GM19043 (cell line): ENCODE measurements at regions not wholly inside any gene's neighbourhood (a gene's known extent, or its start where the extent isn't known, plus 50 kb on each side); places are given as distances from the start of the nearest gene placed in this dataset.

Experiments used
- ATAC-seq: cut with Tn5 transposase; IDR thresholded peaks from one replicate; pipeline ENCODE4 v1.9.1; 2021; ENCODE audit warnings: low read depth; ENCODE audit not compliant: unreplicated experiment

DNA sequence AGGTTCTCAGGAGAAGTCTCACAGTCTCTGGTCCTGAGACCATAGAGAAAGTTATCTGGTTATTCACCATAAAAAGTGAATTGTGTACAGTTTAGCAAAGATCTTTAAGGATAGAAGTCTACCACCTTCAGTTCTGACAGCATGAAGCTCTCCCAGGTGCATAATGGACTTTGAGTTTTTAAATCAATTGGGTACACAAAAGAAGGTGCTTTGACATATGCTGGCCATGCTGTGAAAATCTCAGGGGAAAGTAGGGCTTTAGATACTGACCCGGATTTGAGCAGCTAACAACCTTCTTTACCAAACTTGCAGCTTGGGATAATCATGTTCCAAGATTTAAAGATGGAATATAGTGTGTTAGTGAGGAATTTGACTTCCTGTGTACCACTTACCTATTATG is 264.2 kb downstream of the ZSWIM6 start:
- ATAC-seq = no peak

DNA sequence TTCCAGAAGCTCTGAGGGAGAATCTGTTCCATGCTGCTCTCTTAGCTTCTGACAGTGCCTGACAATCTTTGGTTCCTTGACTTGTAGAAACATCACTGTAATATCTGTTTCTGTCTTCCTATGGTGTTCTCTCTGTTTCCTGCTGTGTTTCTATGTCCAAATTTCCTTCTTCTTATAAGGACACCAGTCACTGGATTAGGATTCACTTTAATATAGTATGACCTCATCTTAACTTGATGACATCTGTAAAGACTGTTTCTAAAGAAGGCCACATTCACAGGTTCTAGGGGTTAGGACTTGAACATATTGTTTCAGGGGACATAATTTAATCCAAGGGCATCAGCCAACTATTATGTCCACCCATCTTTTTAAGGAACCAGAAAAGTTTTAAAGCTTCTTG is 265.6 kb downstream of the ZSWIM6 start:
- ATAC-seq = no peak

DNA sequence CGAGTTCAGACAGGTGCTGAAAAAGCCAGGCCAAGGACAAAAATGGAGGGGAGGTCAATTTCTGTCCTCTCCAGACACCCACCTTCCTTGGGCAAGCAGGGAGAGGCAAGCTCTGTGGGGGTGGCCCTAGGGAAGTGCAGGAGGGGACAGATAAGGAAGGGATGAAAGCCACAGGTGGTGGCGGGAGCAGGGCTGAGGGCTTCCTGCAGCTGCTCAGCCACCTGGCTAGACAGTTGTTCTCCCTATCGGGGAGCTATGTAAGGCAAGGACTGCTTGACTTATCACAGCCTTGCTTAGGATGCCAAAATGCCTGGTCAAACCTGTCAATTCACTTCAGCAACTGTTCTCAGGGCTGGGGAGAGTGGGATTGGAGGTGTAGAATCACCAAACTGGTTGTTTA is 266.1 kb downstream of the ZSWIM6 start:
- no peak for ATAC-seq

DNA sequence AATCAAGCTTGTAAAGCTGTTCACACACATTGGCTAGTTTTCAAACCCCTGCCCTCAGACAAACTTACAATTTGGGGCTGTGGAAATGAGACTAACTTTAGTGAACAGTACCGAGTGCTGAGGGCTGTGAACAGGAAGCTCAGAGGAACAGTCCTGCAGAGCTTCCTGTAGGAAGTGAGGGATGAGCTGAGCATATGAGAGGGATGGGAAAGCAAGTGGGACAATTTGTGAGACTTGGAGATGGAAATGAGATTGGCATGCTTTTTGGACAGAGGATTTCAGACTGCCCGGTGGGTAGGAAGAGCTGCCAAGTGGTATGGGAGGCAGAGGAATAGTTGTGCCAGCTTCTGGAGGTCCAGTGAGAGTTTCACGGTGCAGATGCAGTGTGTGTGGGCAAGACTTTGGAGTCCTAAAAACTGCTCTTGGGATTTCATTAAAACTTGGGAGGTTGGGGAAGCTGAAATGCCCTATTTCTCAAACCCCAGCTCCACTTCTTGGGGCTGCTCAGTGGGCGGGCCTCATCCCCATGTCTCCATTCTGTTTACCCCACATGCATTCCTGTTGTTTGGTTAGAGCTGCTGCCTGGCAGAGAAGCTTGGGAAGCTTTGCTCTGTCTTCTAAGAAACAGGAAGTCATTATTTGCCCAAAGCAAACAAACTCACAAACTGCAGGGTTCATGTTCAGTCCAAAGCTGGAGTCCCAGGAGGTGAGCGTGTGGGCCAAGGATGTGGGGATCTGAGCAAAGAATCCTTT is 267.5 kb downstream of the ZSWIM6 start:
- no peak for ATAC-seq

DNA sequence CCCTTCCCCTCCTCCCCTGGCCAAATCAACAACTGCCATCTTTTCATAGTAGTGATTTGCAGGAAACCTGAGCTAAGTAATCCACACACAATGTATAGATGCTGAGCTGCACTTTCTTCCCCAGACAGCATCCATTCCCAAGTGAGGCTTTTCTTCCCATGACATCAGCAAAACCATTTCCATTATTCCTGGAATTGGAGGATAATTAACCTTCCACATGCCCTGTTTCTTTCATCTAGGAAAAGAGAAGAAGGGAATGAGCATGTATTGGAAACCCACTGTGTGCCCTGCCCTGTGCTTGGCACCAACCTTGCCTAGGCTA is 268.0 kb downstream of the ZSWIM6 start:
- ATAC-seq = no peak

DNA sequence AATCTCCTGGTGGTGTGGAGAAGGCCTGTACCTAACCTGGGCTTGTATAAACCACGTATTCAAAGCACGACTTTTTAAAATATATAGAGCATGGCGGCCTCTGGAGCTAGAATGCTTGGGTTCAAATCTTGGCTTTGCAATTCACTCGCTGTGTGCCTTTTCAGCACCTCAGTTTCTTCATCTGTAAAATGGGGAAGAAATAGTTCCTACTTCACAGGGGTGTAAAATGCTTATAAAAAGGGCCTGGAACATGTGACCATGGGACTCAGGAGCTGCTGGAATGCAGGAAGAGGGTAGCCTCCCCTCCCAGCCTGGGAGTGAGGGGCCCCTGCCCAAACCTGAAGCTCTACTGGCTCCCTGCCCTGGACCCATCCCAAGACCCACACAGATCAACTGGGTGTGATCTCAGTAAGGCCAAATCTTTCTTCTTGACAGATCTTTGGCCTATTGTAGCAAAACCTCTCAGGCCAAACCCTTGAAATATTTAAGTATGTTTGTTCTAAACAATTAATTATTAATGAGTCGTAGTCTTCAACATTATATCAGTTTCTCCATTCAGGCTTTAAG is 269.0 kb downstream of the ZSWIM6 start:
- ATAC-seq = no peak

DNA sequence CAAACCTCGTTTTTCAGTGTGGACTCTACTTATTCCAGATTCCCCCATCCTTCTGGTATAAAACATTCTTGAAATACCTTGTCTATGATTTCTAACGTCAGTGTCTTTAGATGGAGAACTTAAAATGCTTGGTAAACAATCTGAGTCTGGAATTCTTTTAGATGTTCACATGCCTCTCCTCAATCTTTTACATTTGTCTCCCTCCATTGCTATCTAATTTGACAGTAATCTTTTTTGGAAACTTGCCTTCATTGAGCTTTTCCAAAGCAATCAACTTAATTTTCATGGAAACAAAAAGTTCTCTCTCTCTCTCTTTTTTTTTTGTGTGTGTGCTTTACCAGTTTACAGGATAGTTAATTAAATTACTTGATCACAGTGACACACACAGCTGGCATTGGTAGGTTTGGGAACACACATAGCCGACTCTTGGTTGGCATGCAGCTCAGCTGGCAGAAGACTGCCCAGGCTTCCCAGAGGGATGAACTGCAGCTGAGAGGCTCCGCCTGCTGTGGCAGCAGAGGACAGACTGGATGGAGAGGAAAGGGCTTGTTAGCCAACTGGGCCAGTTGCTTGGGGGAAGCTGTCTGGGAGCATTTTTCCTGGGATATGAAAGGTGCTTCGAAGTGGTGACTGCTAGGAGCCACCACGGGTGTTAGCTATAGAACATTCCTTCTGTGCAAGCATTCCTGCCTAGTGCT is 271.3 kb downstream of the ZSWIM6 start:
- ATAC-seq = no peak

DNA sequence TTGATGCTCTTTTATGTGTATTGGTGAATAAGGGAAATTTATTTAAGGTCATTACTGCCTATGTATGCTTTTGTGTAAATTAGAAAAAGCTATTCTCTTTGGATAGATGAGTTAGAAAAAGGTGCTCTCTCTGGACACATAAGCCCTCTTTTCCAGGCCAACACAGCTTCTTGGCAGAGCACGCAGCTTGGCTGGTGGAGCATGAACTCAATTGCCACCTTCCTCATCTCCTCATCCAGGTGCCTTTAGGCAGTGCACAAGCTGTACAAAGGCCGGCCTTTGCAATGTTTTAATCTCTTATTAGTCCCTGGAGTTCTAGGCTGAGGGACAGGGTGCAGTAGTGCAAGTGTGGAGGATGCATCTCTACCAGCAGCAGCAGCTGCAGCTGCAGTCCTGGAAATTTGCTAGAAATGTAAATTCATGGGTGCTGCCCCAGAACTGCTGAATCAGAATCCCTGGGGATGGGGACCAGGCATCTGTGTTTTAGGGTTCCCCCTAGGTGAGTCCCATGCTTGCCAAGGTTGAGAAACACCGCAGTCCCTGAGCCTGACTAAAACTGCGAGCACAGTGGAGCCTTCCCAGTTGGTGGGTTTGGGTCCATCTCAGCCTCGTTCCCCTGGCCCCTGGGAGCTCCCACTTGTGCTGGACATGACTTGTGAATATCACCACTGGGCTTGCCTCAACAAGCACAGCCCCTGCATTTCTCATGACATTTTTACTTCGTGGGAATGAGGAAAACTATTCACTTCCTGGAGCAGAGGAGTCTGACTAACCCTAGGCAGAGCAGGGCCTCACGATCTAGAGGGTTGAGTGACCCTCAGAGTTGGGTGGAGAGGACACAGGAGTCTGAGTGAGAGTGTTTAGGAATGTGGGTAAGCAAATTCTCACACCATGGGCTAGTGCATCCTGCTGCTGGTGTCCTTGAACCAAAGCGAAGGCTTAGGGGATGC is 272.3 kb downstream of the ZSWIM6 start:
- ATAC-seq = no peak

DNA sequence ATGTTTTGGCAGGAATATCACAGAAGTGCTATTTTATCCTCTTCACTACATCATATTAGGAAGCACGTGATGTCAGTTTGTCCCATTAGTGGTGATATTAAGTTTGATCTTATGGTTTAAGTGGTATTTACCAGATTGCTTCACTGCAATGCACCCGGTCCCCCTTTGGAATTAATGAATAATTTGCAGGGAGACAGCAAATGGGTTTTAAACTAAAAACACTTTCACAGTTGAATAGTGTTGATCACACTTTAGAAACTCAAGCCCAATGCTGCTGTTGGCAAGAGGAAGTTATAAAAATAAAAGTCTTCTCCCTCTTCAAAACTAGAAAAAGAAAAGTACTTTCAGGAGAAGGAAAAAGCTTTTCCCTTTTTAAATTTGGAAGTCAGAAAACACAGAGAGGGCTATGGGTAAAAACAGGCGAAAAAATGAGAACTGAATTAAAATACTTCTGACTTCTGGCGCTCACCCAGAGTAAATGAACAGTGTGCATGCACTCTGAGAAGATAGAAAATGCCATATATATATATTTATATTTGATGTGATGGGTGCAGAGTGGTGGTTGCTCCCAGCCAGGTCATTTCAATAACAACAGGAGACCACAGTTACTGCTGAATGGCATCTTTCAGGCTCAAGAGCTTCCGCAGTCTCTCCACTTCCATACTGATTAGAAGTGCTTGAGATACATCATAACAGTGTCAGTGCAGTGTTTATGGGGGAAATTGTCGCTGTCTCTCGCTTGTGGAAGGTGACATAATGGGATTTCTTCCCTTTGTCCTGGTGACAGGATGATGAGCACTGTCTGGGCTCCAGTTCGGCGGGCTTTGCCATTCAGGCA is 278.0 kb downstream of the ZSWIM6 start:
- ATAC-seq = no peak

DNA sequence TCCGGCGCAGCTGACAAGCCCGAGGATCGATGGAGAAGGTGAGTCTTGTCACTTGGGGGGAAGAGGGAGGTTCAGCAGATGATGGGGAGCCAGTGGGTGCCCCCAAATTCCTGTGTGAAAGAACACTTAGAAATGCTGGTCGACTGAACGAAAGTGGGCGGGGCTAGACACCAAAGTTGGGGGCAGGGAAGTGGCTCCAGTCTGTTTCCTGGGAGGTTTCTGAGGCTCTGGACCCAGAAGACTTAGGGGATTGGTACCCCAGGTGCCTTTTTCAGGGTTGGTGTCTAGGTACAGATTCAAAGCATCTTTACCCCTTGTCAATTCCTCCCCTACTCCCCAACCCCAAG is 278.6 kb downstream of the ZSWIM6 start:
- no peak for ATAC-seq

DNA sequence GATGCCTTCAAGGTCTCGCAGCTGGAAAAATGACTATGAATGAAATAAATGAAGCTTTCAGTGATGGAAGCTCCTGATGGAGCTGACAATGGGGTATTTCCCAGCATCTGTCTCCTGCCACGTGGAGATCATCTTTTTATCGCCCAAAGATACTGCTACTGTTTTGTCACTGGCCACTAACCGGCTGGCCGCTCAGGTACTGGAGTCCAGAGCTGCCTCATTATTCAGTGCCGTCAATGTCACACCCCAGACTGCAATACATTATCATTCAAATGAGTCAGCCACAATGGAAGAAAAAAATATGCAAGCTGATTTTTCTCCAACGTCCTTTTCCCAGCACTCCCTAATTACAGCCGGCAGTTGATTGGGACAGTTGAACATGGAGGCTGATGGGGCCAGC is 280.4 kb downstream of the ZSWIM6 start:
- no peak for ATAC-seq

DNA sequence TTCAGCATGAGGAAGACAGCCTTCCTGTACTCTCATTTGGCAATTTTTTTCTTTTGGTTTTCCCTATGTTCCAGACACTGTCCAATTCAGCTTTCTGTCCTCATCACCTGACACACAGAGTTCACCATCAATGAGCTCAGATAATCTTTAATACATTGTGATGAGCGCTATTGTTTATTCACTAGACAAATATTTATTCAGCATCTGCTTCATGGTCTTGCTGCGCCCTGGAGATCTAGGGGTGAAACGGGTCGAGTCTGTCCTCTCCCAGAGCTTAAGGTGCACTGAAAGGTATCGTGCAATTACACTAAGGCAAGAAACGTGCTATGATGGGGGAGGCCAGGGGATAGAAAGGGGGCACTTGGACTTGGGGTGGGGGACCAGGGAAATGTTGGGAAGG is 281.6 kb downstream of the ZSWIM6 start:
- ATAC-seq = no peak

DNA sequence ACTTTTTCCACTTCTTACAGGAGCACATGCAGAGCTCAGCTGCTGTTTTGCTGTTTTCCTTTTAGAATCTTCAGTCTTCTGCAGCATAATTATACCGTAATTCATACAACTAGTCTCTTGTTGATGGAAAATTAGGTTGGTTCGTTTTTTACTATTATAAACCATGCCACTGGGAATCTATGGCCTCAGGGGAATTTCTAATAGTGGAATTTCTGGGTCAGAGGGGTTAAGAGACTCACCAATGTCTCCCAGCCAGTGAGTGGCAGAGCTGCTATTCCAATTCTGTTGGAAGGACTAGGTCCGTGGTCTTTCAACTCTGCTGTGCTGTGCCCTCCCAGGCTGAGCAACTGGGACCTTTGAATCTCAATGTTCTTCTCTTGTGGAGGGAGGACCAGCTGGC is 282.5 kb downstream of the ZSWIM6 start:
- ATAC-seq = no peak

DNA sequence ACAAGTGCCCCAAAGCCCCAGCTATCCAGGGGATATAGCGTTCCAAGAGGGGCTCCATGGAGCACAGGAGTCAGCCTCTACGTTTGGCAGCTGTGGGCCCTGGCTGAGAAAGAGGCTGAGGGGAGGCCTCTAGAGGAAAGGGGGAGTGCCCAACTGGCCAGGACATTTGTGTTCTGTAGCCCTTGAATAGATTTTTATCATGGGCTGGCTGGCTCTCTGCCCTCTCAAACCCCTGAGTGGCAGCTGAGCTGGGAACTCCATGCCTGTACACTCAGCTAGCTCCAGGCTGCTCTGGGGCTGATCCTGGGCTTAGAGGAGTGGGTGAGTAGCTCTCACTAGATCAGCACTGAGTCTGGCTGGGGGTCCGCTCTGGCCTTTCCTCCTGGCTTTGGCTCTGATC is 285.0 kb downstream of the ZSWIM6 start:
- no peak for ATAC-seq

DNA sequence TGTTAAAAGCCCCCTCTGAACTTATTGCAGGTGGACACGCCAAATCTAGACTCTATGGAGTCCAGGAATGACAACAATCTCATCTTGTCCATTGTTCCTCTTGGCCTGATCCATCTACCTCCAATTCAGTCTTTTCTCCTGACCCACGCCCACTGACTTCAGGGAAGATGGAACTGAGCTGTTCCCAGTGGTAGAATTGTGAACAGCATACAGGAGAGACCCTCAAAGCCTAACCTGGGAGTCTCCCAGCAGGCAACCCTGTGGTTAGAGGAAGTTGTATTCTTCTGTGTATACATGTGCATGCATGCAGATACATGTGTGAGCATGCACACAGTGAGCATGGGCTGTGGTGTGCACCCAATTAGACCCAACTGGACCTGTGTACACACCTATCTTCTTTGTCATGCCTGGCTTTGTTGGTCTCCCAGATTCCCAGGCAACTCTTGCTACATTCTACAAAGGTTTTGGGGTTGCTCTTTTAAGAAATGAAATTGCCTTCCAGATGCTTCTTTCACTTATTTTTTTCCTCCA is 286.0 kb downstream of the ZSWIM6 start:
- ATAC-seq = no peak

DNA sequence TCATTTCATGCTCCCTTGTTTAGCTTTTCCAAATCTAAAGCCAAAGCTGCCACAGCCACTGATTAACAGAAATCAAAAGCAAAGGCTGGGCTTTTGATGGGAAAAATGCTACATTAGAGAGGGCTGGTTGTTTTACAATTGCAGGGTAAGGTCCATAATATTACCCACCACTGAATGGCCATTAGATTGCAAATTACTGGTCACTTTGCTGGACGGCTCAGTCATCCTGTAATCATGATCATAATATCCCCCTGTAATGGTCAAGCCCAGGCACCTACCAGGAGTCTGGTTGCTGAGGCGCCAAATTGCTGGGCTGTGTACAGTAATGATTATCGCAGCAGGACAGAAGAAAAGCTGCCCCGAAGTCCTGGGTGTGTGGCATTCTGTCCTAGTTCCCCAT is 286.5 kb downstream of the ZSWIM6 start:
- ATAC-seq = no peak

DNA sequence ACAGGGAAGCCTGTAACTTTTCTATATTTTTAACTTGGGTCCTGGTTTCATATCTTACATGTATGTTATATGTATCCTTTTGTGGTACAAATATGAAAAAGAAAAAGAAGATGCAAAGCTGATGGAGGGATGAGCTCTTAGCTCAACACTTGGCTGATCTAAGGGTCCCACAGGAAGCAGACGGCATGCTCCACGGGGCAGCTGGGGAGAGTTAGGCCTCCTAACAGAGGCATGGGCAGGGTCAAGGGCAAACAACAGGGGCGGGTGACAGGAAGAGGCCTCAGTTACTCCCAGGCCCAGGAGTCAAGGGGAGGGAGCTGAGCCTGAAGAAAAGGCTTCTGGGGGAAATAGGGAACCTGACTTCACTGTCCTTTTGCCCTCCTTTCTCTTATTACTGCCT is 287.2 kb downstream of the ZSWIM6 start:
- ATAC-seq = no peak

DNA sequence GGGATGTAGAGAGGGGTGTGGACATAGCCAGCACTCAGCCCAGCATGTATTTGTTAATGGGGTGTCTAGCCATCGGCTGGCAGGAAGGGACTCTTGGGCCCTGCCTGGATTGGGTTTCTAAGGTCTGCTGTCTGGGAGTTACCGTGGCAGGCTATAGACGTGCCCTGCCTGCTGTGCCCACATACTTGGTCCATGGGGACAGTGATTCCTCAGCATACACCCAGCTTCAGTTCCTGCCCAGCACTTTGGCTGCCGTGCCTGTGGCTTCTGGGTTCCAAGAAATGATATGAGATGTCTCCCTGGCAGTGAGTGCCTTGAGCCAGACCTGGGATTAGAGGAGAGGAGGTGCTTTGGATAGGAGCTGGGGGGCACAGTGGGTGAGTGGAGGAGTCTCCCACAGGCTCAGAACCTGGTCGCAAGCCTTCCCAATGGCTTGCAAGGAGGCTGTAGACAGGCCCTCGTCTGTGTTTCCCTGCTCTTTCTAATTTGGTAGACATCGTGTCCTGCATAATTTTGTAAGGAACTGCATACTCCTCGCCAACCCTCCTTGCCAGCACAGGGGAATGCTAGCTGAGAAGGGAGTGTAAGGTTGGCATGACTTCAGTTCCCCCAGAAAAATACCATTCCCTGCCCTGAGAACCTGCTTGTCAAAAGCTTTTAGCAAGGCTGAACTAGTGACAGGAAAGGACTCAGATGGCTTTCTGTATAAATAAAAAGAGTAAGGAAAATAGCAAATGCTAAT is 287.9 kb downstream of the ZSWIM6 start:
- no peak for ATAC-seq

DNA sequence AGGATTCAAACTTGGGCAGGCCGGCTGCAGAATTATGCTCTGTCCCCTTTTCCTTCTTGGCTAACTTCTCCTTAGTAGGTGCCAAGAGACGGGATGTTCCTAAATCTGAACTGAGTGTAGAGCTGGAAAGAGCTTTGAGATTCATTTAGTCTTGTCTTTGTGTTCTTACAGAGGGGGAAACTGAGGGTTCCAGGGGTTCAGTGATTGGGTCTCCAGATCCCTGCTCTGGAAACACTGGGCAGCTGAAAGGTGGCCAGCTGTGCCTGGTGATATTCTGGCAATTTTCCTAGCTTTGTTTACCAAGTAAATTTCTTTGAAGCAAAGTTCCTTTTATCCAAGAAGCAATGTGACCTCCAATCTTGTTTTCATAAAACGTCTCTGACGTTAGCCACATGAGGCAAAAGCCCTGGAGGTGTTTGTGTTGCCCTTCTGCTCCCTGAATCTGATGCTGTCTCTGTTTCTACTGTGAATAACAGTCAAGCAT is 288.7 kb downstream of the ZSWIM6 start:
- no peak for ATAC-seq
